NCI-H748 (cell line): ENCODE measurements at regions not wholly inside any gene's neighbourhood (a gene's known extent, or its start where the extent isn't known, plus 50 kb on each side); places are given as distances from the start of the nearest gene placed in this dataset.

Experiments used
- DNase-seq: peaks from one replicate; lab custom pipeline; 2025; ENCODE audit not compliant: unreplicated experiment; lab: John Stamatoyannopoulos, UW

- DNase-seq = no peak
These were observed 508.4 kb downstream of the CDH26 start for GRCh38 chr20:60466687-60467022.

- DNase-seq = no peak
These were observed 508.9 kb downstream of the CDH26 start for GRCh38 chr20:60467078-60467477.

GRCh38 chr20:60467771-60468170 lies 509.5 kb downstream of the CDH26 start:
- DNase-seq = no peak

- no peak for DNase-seq
These were observed 511.6 kb downstream of the CDH26 start for GRCh38 chr20:60469829-60470228.

GRCh38 chr20:60470366-60470765 lies 512.1 kb downstream of the CDH26 start:
- no peak for DNase-seq

- no peak for DNase-seq
These were observed 515.0 kb downstream of the CDH26 start for GRCh38 chr20:60473211-60473610.

- no peak for DNase-seq
These were observed 516.2 kb downstream of the CDH26 start for GRCh38 chr20:60474385-60474910.

- no peak for DNase-seq
These were observed 517.8 kb downstream of the CDH26 start for GRCh38 chr20:60476045-60476444.

GRCh38 chr20:60477958-60478357 lies 519.7 kb downstream of the CDH26 start:
- no peak for DNase-seq

GRCh38 chr20:60478533-60478932 lies 520.3 kb downstream of the CDH26 start:
- DNase-seq = no peak

- no peak for DNase-seq
These were observed 522.9 kb downstream of the CDH26 start for GRCh38 chr20:60480950-60481742.

- no peak for DNase-seq
These were observed 523.5 kb downstream of the CDH26 start for GRCh38 chr20:60481743-60482133.

GRCh38 chr20:60482221-60483008 lies 524.2 kb downstream of the CDH26 start:
- DNase-seq = no peak

- no peak for DNase-seq
These were observed 525.1 kb downstream of the CDH26 start for GRCh38 chr20:60483371-60483770.

- no peak for DNase-seq
These were observed 526.1 kb downstream of the CDH26 start for GRCh38 chr20:60484316-60484715.

GRCh38 chr20:60485012-60485760 lies 527.0 kb downstream of the CDH26 start:
- no peak for DNase-seq

GRCh38 chr20:60486315-60486714 lies 528.1 kb downstream of the CDH26 start:
- DNase-seq = no peak

- DNase-seq = no peak
These were observed 528.7 kb downstream of the CDH26 start for GRCh38 chr20:60486937-60487336.

GRCh38 chr20:60490217-60491050 lies 532.2 kb downstream of the CDH26 start:
- DNase-seq = no peak

GRCh38 chr20:60491051-60491581 lies 532.9 kb downstream of the CDH26 start:
- no peak for DNase-seq
